ENCODE measurements at regions not wholly inside any gene's neighbourhood (a gene's known extent, or its start where the extent isn't known, plus 50 kb on each side); places are given as distances from the start of the nearest gene placed in this dataset.
A peak's percentile ranks its signal among the peaks of the same experiment; 100 is the strongest.

- Histone ChIP-seq H3K27ac (ENCODE audit: low read depth, low read length) (no peak overlapping the region), H3K4me1 (ENCODE audit: control insufficient read depth, low read depth, low read length) (peaks cover 2% of the 10 kb centered on the region), H2BK5ac (ENCODE audit: low read length) (no peak overlapping the region), H3K27me3 (ENCODE audit: insufficient read depth, low read length, poor library complexity) (no peaks in the 10 kb centered on the region), H2AK5ac (ENCODE audit: low read length) (no peak overlapping the region), H2BK15ac (replicated peaks; ENCODE audit: low read depth) (no peak overlapping the region), H3K18ac (ENCODE audit: low read length) (no peak overlapping the region), H3K79me1 (ENCODE audit: low read length) (no peaks in the 10 kb centered on the region), H2BK120ac (ENCODE audit: low read depth, low read length) (no peak overlapping the region), H3K79me2 (ENCODE audit: control insufficient read depth, insufficient read depth, low read length) (no peaks in the 10 kb centered on the region), H4K8ac (ENCODE audit: low read depth, low read length) (no peak overlapping the region), H3K56ac (ENCODE audit: low read length) (no peak overlapping the region), H3K4me2 (ENCODE audit: low read length) (no peak overlapping the region), H3K36me3 (ENCODE audit: control insufficient read depth, insufficient read depth, low read length) (no peaks in the 10 kb centered on the region), H3K4ac (ENCODE audit: low read depth, low read length) (no peak overlapping the region), H4K5ac (ENCODE audit: low read length) (no peak overlapping the region), H3K4me3 (ENCODE audit: low read length) (no peak overlapping the region), H3K9ac (ENCODE audit: low read length) (no peak overlapping the region), H3K23ac (ENCODE audit: low read length) (no peak overlapping the region)
- no CpG with 5 or more reads among the region's 5 CpGs for WGBS (ENCODE audit: extremely low coverage, insufficient coverage, low lambda C conversion rate)
- DNase-seq = no peak
These were observed 327.3 kb downstream of the PTEN start for GRCh38 chr10:88190540-88191235.

- Histone ChIP-seq H2BK5ac (ENCODE audit: low read length) (no peak overlapping the region), H3K4ac (ENCODE audit: low read depth, low read length) (no peak overlapping the region), H3K79me1 (ENCODE audit: low read length) (no peaks in the 10 kb centered on the region), H2BK15ac (replicated peaks; ENCODE audit: low read depth) (no peak overlapping the region), H3K79me2 (ENCODE audit: control insufficient read depth, insufficient read depth, low read length) (no peaks in the 10 kb centered on the region), H3K23ac (ENCODE audit: low read length) (no peak overlapping the region), H3K18ac (ENCODE audit: low read length) (no peak overlapping the region), H3K27ac (ENCODE audit: low read depth, low read length) (no peak overlapping the region), H2BK120ac (ENCODE audit: low read depth, low read length) (no peak overlapping the region), H4K8ac (ENCODE audit: low read depth, low read length) (no peak overlapping the region), H2AK5ac (ENCODE audit: low read length) (no peak overlapping the region), H3K36me3 (ENCODE audit: control insufficient read depth, insufficient read depth, low read length) (no peaks in the 10 kb centered on the region), H3K9ac (ENCODE audit: low read length) (no peak overlapping the region), H3K4me3 (ENCODE audit: low read length) (no peak overlapping the region), H3K4me2 (ENCODE audit: low read length) (no peak overlapping the region), H4K5ac (ENCODE audit: low read length) (no peak overlapping the region), H3K56ac (ENCODE audit: low read length) (no peak overlapping the region), H3K4me1 (ENCODE audit: control insufficient read depth, low read depth, low read length) (peaks cover 2% of the 10 kb centered on the region), H3K27me3 (ENCODE audit: insufficient read depth, low read length, poor library complexity) (no peaks in the 10 kb centered on the region)
- WGBS (ENCODE audit: extremely low coverage, insufficient coverage, low lambda C conversion rate) = no CpG with 5 or more reads among the region's 7 CpGs
- DNase-seq = no peak
These were observed 329.6 kb downstream of the PTEN start for GRCh38 chr10:88193018-88193417.

GRCh38 chr10:88194041-88194887, 330.8 kb downstream of the PTEN start:
- Histone ChIP-seq H2AK5ac (ENCODE audit: low read length) (no peak overlapping the region), H3K36me3 (ENCODE audit: control insufficient read depth, insufficient read depth, low read length) (no peaks in the 10 kb centered on the region), H3K79me1 (ENCODE audit: low read length) (no peaks in the 10 kb centered on the region), H3K56ac (ENCODE audit: low read length) (no peak overlapping the region), H3K4me2 (ENCODE audit: low read length) (no peak overlapping the region), H3K27ac (ENCODE audit: low read depth, low read length) (no peak overlapping the region), H3K4me3 (ENCODE audit: low read length) (no peak overlapping the region), H3K4ac (ENCODE audit: low read depth, low read length) (no peak overlapping the region), H3K4me1 (ENCODE audit: control insufficient read depth, low read depth, low read length) (peaks cover 2% of the 10 kb centered on the region), H4K8ac (ENCODE audit: low read depth, low read length) (no peak overlapping the region), H3K79me2 (ENCODE audit: control insufficient read depth, insufficient read depth, low read length) (no peaks in the 10 kb centered on the region), H4K5ac (ENCODE audit: low read length) (no peak overlapping the region), H2BK120ac (ENCODE audit: low read depth, low read length) (no peak overlapping the region), H2BK5ac (ENCODE audit: low read length) (no peak overlapping the region), H3K9ac (ENCODE audit: low read length) (no peak overlapping the region), H2BK15ac (replicated peaks; ENCODE audit: low read depth) (no peak overlapping the region), H3K27me3 (ENCODE audit: insufficient read depth, low read length, poor library complexity) (no peaks in the 10 kb centered on the region), H3K23ac (ENCODE audit: low read length) (no peak overlapping the region), H3K18ac (ENCODE audit: low read length) (no peak overlapping the region)
- no CpG with 5 or more reads among the region's 3 CpGs for WGBS (ENCODE audit: extremely low coverage, insufficient coverage, low lambda C conversion rate)
- DNase-seq = peak; percentile 40

GRCh38 chr10:88194961-88195367, 331.5 kb downstream of the PTEN start:
- Histone ChIP-seq H2BK15ac (replicated peaks; ENCODE audit: low read depth) (no peak overlapping the region), H2BK120ac (ENCODE audit: low read depth, low read length) (no peak overlapping the region), H3K27me3 (ENCODE audit: insufficient read depth, low read length, poor library complexity) (no peaks in the 10 kb centered on the region), H3K79me2 (ENCODE audit: control insufficient read depth, insufficient read depth, low read length) (no peaks in the 10 kb centered on the region), H4K8ac (ENCODE audit: low read depth, low read length) (no peak overlapping the region), H2BK5ac (ENCODE audit: low read length) (no peak overlapping the region), H3K36me3 (ENCODE audit: control insufficient read depth, insufficient read depth, low read length) (no peaks in the 10 kb centered on the region), H3K4me3 (ENCODE audit: low read length) (no peak overlapping the region), H3K4me1 (ENCODE audit: control insufficient read depth, low read depth, low read length) (peaks cover 2% of the 10 kb centered on the region), H3K9ac (ENCODE audit: low read length) (no peak overlapping the region), H4K5ac (ENCODE audit: low read length) (no peak overlapping the region), H2AK5ac (ENCODE audit: low read length) (no peak overlapping the region), H3K56ac (ENCODE audit: low read length) (no peak overlapping the region), H3K4me2 (ENCODE audit: low read length) (no peak overlapping the region), H3K27ac (ENCODE audit: low read depth, low read length) (no peak overlapping the region), H3K18ac (ENCODE audit: low read length) (no peak overlapping the region), H3K4ac (ENCODE audit: low read depth, low read length) (no peak overlapping the region), H3K79me1 (ENCODE audit: low read length) (no peaks in the 10 kb centered on the region), H3K23ac (ENCODE audit: low read length) (no peak overlapping the region)
- DNase-seq = no peak
- WGBS (ENCODE audit: extremely low coverage, insufficient coverage, low lambda C conversion rate) = no CpG with 5 or more reads among the region's 2 CpGs

GRCh38 chr10:88195841-88196240, 332.4 kb downstream of the PTEN start:
- Histone ChIP-seq H3K27me3 (ENCODE audit: insufficient read depth, low read length, poor library complexity) (no peaks in the 10 kb centered on the region), H3K79me1 (ENCODE audit: low read length) (no peaks in the 10 kb centered on the region), H3K9ac (ENCODE audit: low read length) (no peak overlapping the region), H3K79me2 (ENCODE audit: control insufficient read depth, insufficient read depth, low read length) (no peaks in the 10 kb centered on the region), H2BK5ac (ENCODE audit: low read length) (no peak overlapping the region), H3K56ac (ENCODE audit: low read length) (no peak overlapping the region), H4K5ac (ENCODE audit: low read length) (no peak overlapping the region), H3K27ac (ENCODE audit: low read depth, low read length) (no peak overlapping the region), H2BK120ac (ENCODE audit: low read depth, low read length) (no peak overlapping the region), H2AK5ac (ENCODE audit: low read length) (no peak overlapping the region), H3K4ac (ENCODE audit: low read depth, low read length) (no peak overlapping the region), H3K23ac (ENCODE audit: low read length) (no peak overlapping the region), H3K4me1 (ENCODE audit: control insufficient read depth, low read depth, low read length) (peaks cover 3% of the 10 kb centered on the region), H3K4me2 (ENCODE audit: low read length) (no peak overlapping the region), H3K4me3 (ENCODE audit: low read length) (no peak overlapping the region), H4K8ac (ENCODE audit: low read depth, low read length) (no peak overlapping the region), H3K18ac (ENCODE audit: low read length) (no peak overlapping the region), H3K36me3 (ENCODE audit: control insufficient read depth, insufficient read depth, low read length) (no peaks in the 10 kb centered on the region), H2BK15ac (replicated peaks; ENCODE audit: low read depth) (no peak overlapping the region)
- DNase-seq = no peak
- WGBS (ENCODE audit: extremely low coverage, insufficient coverage, low lambda C conversion rate) = no CpG with 5 or more reads among the region's 2 CpGs

Measured in mesendoderm (in vitro differentiated cells).